K562 (cell line): ENCODE measurements at regions not wholly inside any gene's neighbourhood (a gene's known extent, or its start where the extent isn't known, plus 50 kb on each side); places are given as distances from the start of the nearest gene placed in this dataset.

ENCODE experiments used
- ATAC-seq: fragments of 200-7000 bp; cut with Tn5 transposase; 3 replicates; pipeline ENCODE4 v1.9.1; 2020; ENCODE audit warnings: moderate library complexity
- BruUV-seq: library from RNA; stranded (reverse); fragments of 400-500 nt; replicated peaks from 2 replicates; lab custom pipeline; 2021; lab: Mats Ljungman, UMichigan
- CTCF ChIA-PET: fragments of 300-600 bp; formaldehyde crosslinking; extraction: SDS; loops from one replicate; lab custom pipeline; 2021; ENCODE audit warnings: low intra/inter-chr PET ratio; lab: Yijun Ruan, JAX
- POLR2A ChIA-PET: fragments of 300-600, 350-650 bp; sonication (Branson Sonifier 250); formaldehyde crosslinking; extraction: SDS; loops from one replicate; lab custom pipeline; 2021; ENCODE audit warnings: antibody characterized with exemption, inconsistent platforms; lab: Yijun Ruan, JAX
- DNase-seq, 4 experiments: peaks; one replicate each; pipeline versions ENCODE4 v3.0.0 to v3.0.0-alpha.2; 2011 to 2018; ENCODE audit warnings: low spot score in 3 of 4, mixed read lengths in 3 of 4; ENCODE audit errors: extremely low read depth in 1 of 4
- FAIRE-seq: peaks from 2 replicates; lab custom pipeline; 2011; peaks lifted over from hg19 to GRCh38; lab: Jason Lieb, UNC
- H2AFZ ChIP-seq: 2 replicates; pipeline ENCODE4 v1.6.0; 2011; ENCODE audit warnings: low read depth, low read length, control low read depth, inconsistent platforms
- H3K27ac ChIP-seq: fragments of 200-600 bp; 3 replicates; pipeline ENCODE4 v1.8.0; 2011; ENCODE audit warnings: low read depth, mild to moderate bottlenecking, control low read depth, inconsistent platforms, low read length, moderate library complexity, mixed read lengths; ENCODE audit errors: extremely low read depth
- H3K27me3 ChIP-seq, 2 experiments: fragments of 300-600 bp in 1 of 2; 2 replicates in 1 of 2; 3 replicates in 1 of 2; pipeline versions ENCODE4 v1.6.0 to v1.8.0; 2011; ENCODE audit warnings: inconsistent platforms in 2 of 2, low read length in 2 of 2, mild to moderate bottlenecking in 1 of 2, mixed read lengths in 1 of 2, moderate library complexity in 1 of 2; ENCODE audit not compliant: control insufficient read depth in 2 of 2, insufficient read depth in 2 of 2
- H3K36me3 ChIP-seq: fragments of 300-600 bp; 3 replicates; pipeline ENCODE4 v1.8.0; 2011; ENCODE audit warnings: mild to moderate bottlenecking, low read length, inconsistent platforms; ENCODE audit not compliant: control insufficient read depth, insufficient read depth
- H3K4me1 ChIP-seq, 2 experiments: fragments of 200-600 bp in 1 of 2; replicated peaks in 1 of 2; 2 replicates in 1 of 2; 3 replicates in 1 of 2; pipeline versions ENCODE4 v1.5.1 to v1.8.0; 2011; ENCODE audit warnings: inconsistent platforms in 2 of 2, low read length in 2 of 2, mild to moderate bottlenecking in 1 of 2, mixed read lengths in 1 of 2, moderate library complexity in 1 of 2; ENCODE audit not compliant: control insufficient read depth in 2 of 2, insufficient read depth in 2 of 2
- H3K4me2 ChIP-seq: 2 replicates; pipeline ENCODE4 v1.6.1; 2011; ENCODE audit warnings: low read length, control low read depth, inconsistent platforms, mixed read lengths; ENCODE audit not compliant: insufficient read depth
- H3K4me3 ChIP-seq: fragments of 200-600 bp; sonication (generic), shearing (Covaris generic); 2 replicates; pipeline ENCODE4 v1.5.1; 2016; ENCODE audit warnings: control low read depth, inconsistent platforms
- H3K79me2 ChIP-seq: fragments of 200-600 bp; 3 replicates; pipeline ENCODE4 v1.8.0; 2011; ENCODE audit warnings: low read length, inconsistent platforms; ENCODE audit not compliant: control insufficient read depth, insufficient read depth
- H3K9ac ChIP-seq, 2 experiments: 2 replicates each; pipeline versions ENCODE4 v1.6.0 to v1.6.1; 2011; ENCODE audit warnings: low read depth in 2 of 2, low read length in 2 of 2, control low read depth in 1 of 2, inconsistent platforms in 1 of 2, mild to moderate bottlenecking in 1 of 2, mixed read lengths in 1 of 2; ENCODE audit not compliant: insufficient read depth in 1 of 2
- H3K9me1 ChIP-seq: one replicate; pipeline ENCODE4 v1.6.0; 2011; ENCODE audit warnings: inconsistent platforms, mild to moderate bottlenecking, low read length, moderate library complexity; ENCODE audit not compliant: control insufficient read depth, insufficient read depth
- H3K9me3 ChIP-seq: replicated peaks from 2 replicates; pipeline ENCODE4 v1.5.1; 2011; ENCODE audit warnings: low read depth, low read length, inconsistent platforms; ENCODE audit not compliant: control insufficient read depth, insufficient read depth
- H4K20me1 ChIP-seq: replicated peaks from 2 replicates; pipeline ENCODE4 v1.6.1; 2011; ENCODE audit warnings: low read length, inconsistent platforms, mixed read lengths; ENCODE audit not compliant: control insufficient read depth, insufficient read depth
- CREB3 ChIP-seq: fragments of 450-650 bp; conservative IDR thresholded peaks from 2 replicates; pipeline ENCODE4 v1.6.1; 2016; ENCODE audit warnings: missing genetic modification characterization, low read depth, mild to moderate bottlenecking, missing compliant biosample characterization, moderate library complexity
- WGBS: fragments of 100-300 bp; shearing (Covaris generic); methylation state at CpG from one replicate; pipeline ENCODE4 v1.1.6; 2016; ENCODE audit warnings: low coverage, mixed read lengths; ENCODE audit not compliant: insufficient coverage; ENCODE audit errors: missing lambda C conversion rate; 5-methylcytosine and 5-hydroxymethylcytosine counted together
- in situ Hi-C: fragments of 300-500 bp; cut with MboI; formaldehyde crosslinking; loops from 4 replicates; pipeline ENCODE4 v1.15.0; 2018; ENCODE audit warnings: inconsistent platforms, mixed read lengths
- intact Hi-C: fragments of 100-400 bp; cut with micrococcal nuclease; formaldehyde crosslinking; loops from 2 replicates; pipeline ENCODE4 v1.14.2; 2022
- TF ChIP-seq, protein P1 (sequence below): fragments of 450-650 bp; formaldehyde crosslinking; IDR thresholded peaks from 2 replicates; pipeline ENCODE4 v1.4.0; 2020; ENCODE audit warnings: mild to moderate bottlenecking, moderate library complexity
- TF ChIP-seq, protein P2 (sequence below): IDR thresholded peaks from 3 replicates; pipeline ENCODE4 v1.6.1; 2011; ENCODE audit warnings: borderline replicate concordance, mild to moderate bottlenecking, moderate library complexity; ENCODE audit not compliant: insufficient read length; ENCODE audit errors: extremely low read depth

- no peak for TF ChIP-seq CREB3 (tag)
- TF ChIP-seq, protein P1, sequence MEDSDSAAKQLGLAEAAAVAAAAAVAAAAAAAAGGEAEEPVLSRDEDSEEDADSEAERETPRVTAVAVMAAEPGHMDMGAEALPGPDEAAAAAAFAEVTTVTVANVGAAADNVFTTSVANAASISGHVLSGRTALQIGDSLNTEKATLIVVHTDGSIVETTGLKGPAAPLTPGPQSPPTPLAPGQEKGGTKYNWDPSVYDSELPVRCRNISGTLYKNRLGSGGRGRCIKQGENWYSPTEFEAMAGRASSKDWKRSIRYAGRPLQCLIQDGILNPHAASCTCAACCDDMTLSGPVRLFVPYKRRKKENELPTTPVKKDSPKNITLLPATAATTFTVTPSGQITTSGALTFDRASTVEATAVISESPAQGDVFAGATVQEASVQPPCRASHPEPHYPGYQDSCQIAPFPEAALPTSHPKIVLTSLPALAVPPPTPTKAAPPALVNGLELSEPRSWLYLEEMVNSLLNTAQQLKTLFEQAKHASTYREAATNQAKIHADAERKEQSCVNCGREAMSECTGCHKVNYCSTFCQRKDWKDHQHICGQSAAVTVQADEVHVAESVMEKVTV (CRISPR knock-in tag) = 0 out of 2 replicates have a peak, but pooled peaks have one; percentile 9
These were observed 67.6 kb upstream of the SLC7A3 start (continued) for GRCh38 chrX:70998411-70999027.

DNA sequence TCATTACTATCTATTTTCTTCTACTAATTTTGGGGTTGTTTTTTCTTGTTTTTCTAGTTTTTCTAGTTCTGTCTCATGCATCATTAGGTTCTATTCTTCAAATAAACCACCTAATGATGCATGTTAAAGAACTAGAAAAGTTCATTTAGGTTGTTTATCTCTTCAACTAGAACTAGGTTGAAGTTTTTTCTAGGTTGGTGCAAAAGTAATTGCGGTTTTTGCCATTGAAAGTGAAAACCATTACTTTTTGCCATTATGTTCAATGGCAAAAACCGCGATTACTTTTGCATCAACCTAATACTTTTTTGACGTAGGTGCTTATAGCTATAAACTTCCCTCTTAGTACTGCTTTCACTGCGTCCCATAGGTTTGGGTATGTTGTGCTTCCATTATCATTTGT, 64.4 kb upstream of the SLC7A3 start:
- H3K9me3 ChIP-seq = no peaks in the 10 kb centered on the region
- no peaks in the 10 kb centered on the region for H3K36me3 ChIP-seq
- WGBS = 27% methylated on average over 5 of the region's 5 CpGs
- no peak overlapping the region for H3K27ac ChIP-seq
- H3K4me3 ChIP-seq = no peak overlapping the region
- BruUV-seq = no TSS peak
- H3K9me1 ChIP-seq = no peaks in the 10 kb centered on the region
- POLR2A ChIA-PET = no interaction called here
- ATAC-seq (no peak), FAIRE-seq (no peak), DNase-seq (no peak)
- no peak overlapping the region for H3K9ac ChIP-seq
- H3K4me1 ChIP-seq = peaks cover 0 to 7% of the 10 kb centered on the region in 2 experiments; a peak in 2 of 5 replicates
- H3K27me3 ChIP-seq = no peaks in the 10 kb centered on the region
- intact Hi-C loops (loop anchor here (10.0 kb wide), 1 partner anchor 369 kb away; the partner anchor contains the start of gene TAF1), in situ Hi-C loops (loop anchor here (5.0 to 10.0 kb wide), 2 partner anchors 182 to 369 kb away; partner anchors contain the start of gene TAF1)
- CTCF ChIA-PET = no interaction called here
- no peak overlapping the region for H3K4me2 ChIP-seq
- H3K79me2 ChIP-seq = no peaks in the 10 kb centered on the region
- H4K20me1 ChIP-seq = no peaks in the 10 kb centered on the region
- H2AFZ ChIP-seq = no peak overlapping the region
- TF ChIP-seq, protein P2, sequence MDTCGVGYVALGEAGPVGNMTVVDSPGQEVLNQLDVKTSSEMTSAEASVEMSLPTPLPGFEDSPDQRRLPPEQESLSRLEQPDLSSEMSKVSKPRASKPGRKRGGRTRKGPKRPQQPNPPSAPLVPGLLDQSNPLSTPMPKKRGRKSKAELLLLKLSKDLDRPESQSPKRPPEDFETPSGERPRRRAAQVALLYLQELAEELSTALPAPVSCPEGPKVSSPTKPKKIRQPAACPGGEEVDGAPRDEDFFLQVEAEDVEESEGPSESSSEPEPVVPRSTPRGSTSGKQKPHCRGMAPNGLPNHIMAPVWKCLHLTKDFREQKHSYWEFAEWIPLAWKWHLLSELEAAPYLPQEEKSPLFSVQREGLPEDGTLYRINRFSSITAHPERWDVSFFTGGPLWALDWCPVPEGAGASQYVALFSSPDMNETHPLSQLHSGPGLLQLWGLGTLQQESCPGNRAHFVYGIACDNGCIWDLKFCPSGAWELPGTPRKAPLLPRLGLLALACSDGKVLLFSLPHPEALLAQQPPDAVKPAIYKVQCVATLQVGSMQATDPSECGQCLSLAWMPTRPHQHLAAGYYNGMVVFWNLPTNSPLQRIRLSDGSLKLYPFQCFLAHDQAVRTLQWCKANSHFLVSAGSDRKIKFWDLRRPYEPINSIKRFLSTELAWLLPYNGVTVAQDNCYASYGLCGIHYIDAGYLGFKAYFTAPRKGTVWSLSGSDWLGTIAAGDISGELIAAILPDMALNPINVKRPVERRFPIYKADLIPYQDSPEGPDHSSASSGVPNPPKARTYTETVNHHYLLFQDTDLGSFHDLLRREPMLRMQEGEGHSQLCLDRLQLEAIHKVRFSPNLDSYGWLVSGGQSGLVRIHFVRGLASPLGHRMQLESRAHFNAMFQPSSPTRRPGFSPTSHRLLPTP = no peak
